Panc1 (cell line): ENCODE measurements at regions not wholly inside any gene's neighbourhood (a gene's known extent, or its start where the extent isn't known, plus 50 kb on each side); places are given as distances from the start of the nearest gene placed in this dataset.

Source experiments
- ATAC-seq: fragments of 200-7000 bp; cut with Tn5 transposase; 2 replicates; pipeline ENCODE4 v1.9.1; 2020; ENCODE audit warnings: mild to moderate bottlenecking, moderate library complexity
- BruUV-seq: library from RNA; stranded (reverse); fragments of 400-500 nt; replicated peaks from 2 replicates; lab custom pipeline; 2021; lab: Mats Ljungman, UMichigan
- CTCF ChIA-PET: fragments of 300-600 bp; sonication (Branson Sonifier 250); formaldehyde crosslinking; loops from one replicate; lab custom pipeline; 2022; ENCODE audit warnings: antibody characterized with exemption; lab: Charles Lee
- POLR2A ChIA-PET: fragments of 300-600 bp; sonication (Branson Sonifier 250); formaldehyde crosslinking; loops from one replicate; lab custom pipeline; 2022; ENCODE audit warnings: antibody characterized with exemption; lab: Charles Lee
- DNase-seq: peaks from one replicate; pipeline ENCODE4 v3.0.0-alpha.2; 2010; ENCODE audit warnings: low read depth, low spot score
- H3K27ac ChIP-seq: 2 replicates; pipeline ENCODE4 v1.5.1; 2011; ENCODE audit warnings: mild to moderate bottlenecking, low read length, inconsistent platforms
- H3K27me3 ChIP-seq: fragments of 200-500 bp; sonication (Bioruptor generic); 2 replicates; pipeline ENCODE4 v1.6.0; 2014; ENCODE audit warnings: low read length, inconsistent platforms; ENCODE audit not compliant: control insufficient read depth, insufficient read depth
- H3K36me3 ChIP-seq: fragments of 200-500 bp; sonication (Bioruptor generic); 2 replicates; pipeline ENCODE4 v1.5.1; 2014; ENCODE audit warnings: inconsistent platforms, mild to moderate bottlenecking, low read length, moderate library complexity; ENCODE audit not compliant: control insufficient read depth, insufficient read depth
- H3K4me1 ChIP-seq: 2 replicates; pipeline ENCODE4 v1.5.1; 2011; ENCODE audit warnings: inconsistent platforms, mild to moderate bottlenecking, low read length, moderate library complexity; ENCODE audit not compliant: control insufficient read depth, insufficient read depth
- H3K4me3 ChIP-seq, 2 experiments: 2 replicates each; pipeline ENCODE4 v1.5.1; 2011 to 2012; ENCODE audit warnings: low read depth in 2 of 2, low read length in 2 of 2, mild to moderate bottlenecking in 2 of 2, inconsistent platforms in 1 of 2, moderate library complexity in 1 of 2
- H3K9me3 ChIP-seq: fragments of 200-500 bp; sonication (Bioruptor generic); 2 replicates; pipeline ENCODE4 v1.5.1; 2014; ENCODE audit warnings: low read depth, mild to moderate bottlenecking, inconsistent platforms, low read length, moderate library complexity; ENCODE audit not compliant: control insufficient read depth, insufficient read depth
- POLR2AphosphoS5 ChIP-seq: IDR thresholded peaks from 2 replicates; pipeline ENCODE4 v1.6.1; 2012; ENCODE audit warnings: mild to moderate bottlenecking, low read depth, low read length, moderate library complexity
- SIN3A ChIP-seq: IDR thresholded peaks from 2 replicates; pipeline ENCODE4 v1.6.1; 2012; ENCODE audit warnings: low read depth, mild to moderate bottlenecking, low read length, moderate library complexity, borderline replicate concordance; ENCODE audit not compliant: insufficient read depth
- TCF7L2 ChIP-seq: IDR thresholded peaks from 2 replicates; pipeline ENCODE4 v1.6.1; 2011; ENCODE audit warnings: mild to moderate bottlenecking, low read depth, low read length, inconsistent platforms
- in situ Hi-C: cut with HindIII; loops from 2 replicates; pipeline ENCODE4 v1.10.0; 2016; ENCODE audit warnings: low sequenced_read_pairs, low pct_unique_long_range_greater_than_20kb
- intact Hi-C: fragments of 100-400 bp; cut with micrococcal nuclease; formaldehyde crosslinking; loops from one replicate; pipeline ENCODE4 v1.10.0; 2022; ENCODE audit not compliant: unreplicated experiment
- TF ChIP-seq, protein P1 (sequence below): fragments of 450-650 bp; IDR thresholded peaks from 2 replicates; pipeline ENCODE4 v1.5.1; 2017; ENCODE audit warnings: mild to moderate bottlenecking
- TF ChIP-seq, protein P2 (sequence below), 2 experiments: IDR thresholded peaks; 2 replicates each; pipeline ENCODE4 v1.6.1; 2011 to 2012; ENCODE audit warnings: low read depth in 2 of 2, control low read depth in 1 of 2, low read length in 1 of 2, mild to moderate bottlenecking in 1 of 2, moderate library complexity in 1 of 2; ENCODE audit not compliant: insufficient read depth in 1 of 2

GRCh38 chr6:168884646-168885086 is 369.0 kb downstream of the THBS2 start:
- Histone ChIP-seq H3K27ac (no peak overlapping the region), H3K4me3 (no peak overlapping the region), H3K4me1 (no peaks in the 10 kb centered on the region), H3K9me3 (no peaks in the 10 kb centered on the region), H3K27me3 (peaks cover 28% of the 10 kb centered on the region), H3K36me3 (no peaks in the 10 kb centered on the region)
- BruUV-seq: no TSS peak
- no peak for DNase-seq
- intact Hi-C loops (loop anchor here (1.0 to 10.0 kb wide), 4 partner anchors 270 to 730 kb away; no protein-coding TSS in a partner anchor), in situ Hi-C loops (no loop called here)
- peak; percentile 94 for ATAC-seq
- ChIA-PET CTCF (no interaction called here), POLR2A (no interaction called here)
- TF ChIP-seq, protein P1, sequence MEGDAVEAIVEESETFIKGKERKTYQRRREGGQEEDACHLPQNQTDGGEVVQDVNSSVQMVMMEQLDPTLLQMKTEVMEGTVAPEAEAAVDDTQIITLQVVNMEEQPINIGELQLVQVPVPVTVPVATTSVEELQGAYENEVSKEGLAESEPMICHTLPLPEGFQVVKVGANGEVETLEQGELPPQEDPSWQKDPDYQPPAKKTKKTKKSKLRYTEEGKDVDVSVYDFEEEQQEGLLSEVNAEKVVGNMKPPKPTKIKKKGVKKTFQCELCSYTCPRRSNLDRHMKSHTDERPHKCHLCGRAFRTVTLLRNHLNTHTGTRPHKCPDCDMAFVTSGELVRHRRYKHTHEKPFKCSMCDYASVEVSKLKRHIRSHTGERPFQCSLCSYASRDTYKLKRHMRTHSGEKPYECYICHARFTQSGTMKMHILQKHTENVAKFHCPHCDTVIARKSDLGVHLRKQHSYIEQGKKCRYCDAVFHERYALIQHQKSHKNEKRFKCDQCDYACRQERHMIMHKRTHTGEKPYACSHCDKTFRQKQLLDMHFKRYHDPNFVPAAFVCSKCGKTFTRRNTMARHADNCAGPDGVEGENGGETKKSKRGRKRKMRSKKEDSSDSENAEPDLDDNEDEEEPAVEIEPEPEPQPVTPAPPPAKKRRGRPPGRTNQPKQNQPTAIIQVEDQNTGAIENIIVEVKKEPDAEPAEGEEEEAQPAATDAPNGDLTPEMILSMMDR: peak; percentile 99
- no peak for TF ChIP-seq TCF7L2
- TF ChIP-seq, protein P2, sequence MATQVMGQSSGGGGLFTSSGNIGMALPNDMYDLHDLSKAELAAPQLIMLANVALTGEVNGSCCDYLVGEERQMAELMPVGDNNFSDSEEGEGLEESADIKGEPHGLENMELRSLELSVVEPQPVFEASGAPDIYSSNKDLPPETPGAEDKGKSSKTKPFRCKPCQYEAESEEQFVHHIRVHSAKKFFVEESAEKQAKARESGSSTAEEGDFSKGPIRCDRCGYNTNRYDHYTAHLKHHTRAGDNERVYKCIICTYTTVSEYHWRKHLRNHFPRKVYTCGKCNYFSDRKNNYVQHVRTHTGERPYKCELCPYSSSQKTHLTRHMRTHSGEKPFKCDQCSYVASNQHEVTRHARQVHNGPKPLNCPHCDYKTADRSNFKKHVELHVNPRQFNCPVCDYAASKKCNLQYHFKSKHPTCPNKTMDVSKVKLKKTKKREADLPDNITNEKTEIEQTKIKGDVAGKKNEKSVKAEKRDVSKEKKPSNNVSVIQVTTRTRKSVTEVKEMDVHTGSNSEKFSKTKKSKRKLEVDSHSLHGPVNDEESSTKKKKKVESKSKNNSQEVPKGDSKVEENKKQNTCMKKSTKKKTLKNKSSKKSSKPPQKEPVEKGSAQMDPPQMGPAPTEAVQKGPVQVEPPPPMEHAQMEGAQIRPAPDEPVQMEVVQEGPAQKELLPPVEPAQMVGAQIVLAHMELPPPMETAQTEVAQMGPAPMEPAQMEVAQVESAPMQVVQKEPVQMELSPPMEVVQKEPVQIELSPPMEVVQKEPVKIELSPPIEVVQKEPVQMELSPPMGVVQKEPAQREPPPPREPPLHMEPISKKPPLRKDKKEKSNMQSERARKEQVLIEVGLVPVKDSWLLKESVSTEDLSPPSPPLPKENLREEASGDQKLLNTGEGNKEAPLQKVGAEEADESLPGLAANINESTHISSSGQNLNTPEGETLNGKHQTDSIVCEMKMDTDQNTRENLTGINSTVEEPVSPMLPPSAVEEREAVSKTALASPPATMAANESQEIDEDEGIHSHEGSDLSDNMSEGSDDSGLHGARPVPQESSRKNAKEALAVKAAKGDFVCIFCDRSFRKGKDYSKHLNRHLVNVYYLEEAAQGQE (IDR thresholded peaks at IDR 0.05; ENCODE audit: insufficient read depth in 1 of 2, low read depth in 2 of 2, low read length in 1 of 2): 0 out of 4 replicates have a peak, but pooled peaks of 1 of the 2 experiments have one; percentile 56

DNA sequence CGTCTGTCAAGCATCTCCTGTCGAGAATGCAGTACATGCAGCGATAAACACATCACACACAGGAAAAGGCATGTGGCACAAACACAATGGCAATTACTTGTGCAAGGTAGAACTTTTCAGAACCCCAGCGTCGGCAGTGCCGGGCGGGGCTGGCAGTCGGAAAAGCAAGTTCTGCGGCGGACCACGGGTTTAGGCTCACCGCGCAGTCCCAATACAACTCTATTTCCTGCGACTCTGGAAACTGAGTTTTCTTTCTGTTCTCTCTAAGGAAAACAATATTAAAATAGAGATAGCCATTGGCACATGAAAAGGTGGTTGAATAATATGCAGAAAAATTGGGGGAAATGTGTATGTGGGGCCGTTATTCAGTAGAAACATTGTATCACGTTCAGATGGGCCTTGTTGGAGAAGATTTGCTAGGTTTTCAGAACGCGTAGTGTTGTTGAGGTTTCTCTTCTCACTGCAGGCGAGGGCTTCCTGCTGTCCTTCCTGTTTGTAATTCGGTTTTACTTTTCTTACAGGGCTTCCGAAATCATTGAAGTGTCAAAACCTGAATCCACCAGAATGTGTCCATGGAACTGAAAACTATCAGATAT is 369.5 kb downstream of the THBS2 start:
- TF ChIP-seq POLR2AphosphoS5 (no peak), SIN3A (no peak), TCF7L2 (no peak)
- TF ChIP-seq, protein P1: no peak
- TF ChIP-seq, protein P2 (IDR thresholded peaks at IDR 0.05; ENCODE audit: insufficient read depth in 1 of 2, low read depth in 2 of 2, low read length in 1 of 2): no peak
- no peak overlapping the region for H3K4me3 ChIP-seq
- H3K27ac ChIP-seq: no peak overlapping the region
- no peaks in the 10 kb centered on the region for H3K4me1 ChIP-seq
- DNase-seq (no peak), ATAC-seq (0 out of 2 replicates have a peak, but pooled peaks have one; percentile 9)
- ChIA-PET CTCF (no interaction called here), POLR2A (no interaction called here)
- BruUV-seq: no TSS peak
- H3K36me3 ChIP-seq: no peaks in the 10 kb centered on the region
- H3K27me3 ChIP-seq: peaks cover 28% of the 10 kb centered on the region
- intact Hi-C loops (loop anchor here (1.0 to 10.0 kb wide), 4 partner anchors 269 to 729 kb away; no protein-coding TSS in a partner anchor), in situ Hi-C loops (no loop called here)
- no peaks in the 10 kb centered on the region for H3K9me3 ChIP-seq
